Ammon's horn (tissue), 1 donor: ENCODE measurements at regions not wholly inside any gene's neighbourhood (a gene's known extent, or its start where the extent isn't known, plus 50 kb on each side); places are given as distances from the start of the nearest gene placed in this dataset.

Experiments used
- DNase-seq: peaks from one replicate; pipeline ENCODE4 v3.0.0-alpha.2; 2016; ENCODE audit warnings: low spot score

DNA sequence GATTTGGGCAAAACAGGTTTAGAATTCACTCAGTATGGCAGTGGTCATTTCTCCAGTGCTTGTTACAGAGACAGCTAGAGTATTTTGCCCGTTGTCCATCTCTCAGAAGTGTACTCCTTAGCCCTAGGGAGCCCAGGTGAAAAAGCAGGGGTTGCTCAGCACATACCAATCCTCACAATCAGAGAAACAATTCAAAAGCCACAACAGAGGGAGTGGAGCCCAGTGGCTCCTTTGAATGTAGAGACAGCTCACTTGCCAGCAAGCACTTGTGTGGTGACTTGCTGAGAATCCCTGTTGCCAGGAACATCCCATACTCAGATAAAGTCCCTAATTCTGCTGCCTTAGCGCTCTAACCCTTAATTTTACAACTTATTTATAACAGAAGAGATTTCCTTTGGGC is 1488.3 kb downstream of the RPA4 start:
- DNase-seq: no peak

GRCh38 chrX:98379134-98379533 is 1495.4 kb downstream of the RPA4 start:
- DNase-seq: no peak

GRCh38 chrX:98380106-98380505 is 1496.4 kb downstream of the RPA4 start:
- no peak for DNase-seq

DNA sequence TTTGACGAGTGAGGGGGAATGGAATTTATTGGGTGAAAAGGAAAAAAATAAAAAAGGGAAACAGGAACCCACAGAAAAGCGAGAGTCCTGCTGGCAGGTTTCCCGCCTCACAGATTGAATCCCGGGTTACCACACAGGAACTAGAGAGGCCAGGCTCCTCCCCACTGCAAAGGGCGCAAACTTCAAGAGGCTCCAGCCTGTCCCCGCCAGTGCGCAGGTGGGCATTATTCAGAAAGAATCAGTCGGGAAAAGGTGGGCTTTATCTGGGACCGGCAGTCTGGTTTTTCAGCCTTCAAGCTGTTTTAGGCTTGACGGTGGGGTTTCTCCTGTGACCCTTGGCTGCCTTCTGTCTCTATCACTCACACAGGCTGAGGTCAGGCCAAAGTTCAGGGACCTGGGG is 1496.8 kb downstream of the RPA4 start:
- no peak for DNase-seq

GRCh38 chrX:98398542-98398941 is 1514.8 kb downstream of the RPA4 start:
- DNase-seq: no peak

DNA sequence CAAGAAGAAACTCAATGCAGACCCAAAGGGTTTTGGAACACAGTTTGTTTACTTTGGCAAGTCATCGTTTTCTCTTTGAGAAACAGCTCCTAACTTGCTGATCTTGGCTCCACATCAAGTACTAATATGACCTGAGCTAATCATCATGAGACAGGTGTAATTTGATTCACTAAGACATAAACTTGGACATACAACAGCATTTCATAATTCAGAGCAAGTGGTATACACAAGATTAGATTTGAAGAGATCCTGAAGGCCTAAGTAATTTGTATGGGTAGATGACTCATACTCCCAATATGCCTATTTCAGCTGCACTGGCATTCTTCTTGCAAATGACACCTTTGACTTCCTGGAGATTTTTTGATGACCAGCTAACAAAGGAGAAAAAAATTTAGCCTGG is 1521.7 kb downstream of the RPA4 start:
- DNase-seq: no peak

- DNase-seq: no peak
Observed at GRCh38 chrX:98407584-98407983, 1523.9 kb downstream of the RPA4 start.

DNA sequence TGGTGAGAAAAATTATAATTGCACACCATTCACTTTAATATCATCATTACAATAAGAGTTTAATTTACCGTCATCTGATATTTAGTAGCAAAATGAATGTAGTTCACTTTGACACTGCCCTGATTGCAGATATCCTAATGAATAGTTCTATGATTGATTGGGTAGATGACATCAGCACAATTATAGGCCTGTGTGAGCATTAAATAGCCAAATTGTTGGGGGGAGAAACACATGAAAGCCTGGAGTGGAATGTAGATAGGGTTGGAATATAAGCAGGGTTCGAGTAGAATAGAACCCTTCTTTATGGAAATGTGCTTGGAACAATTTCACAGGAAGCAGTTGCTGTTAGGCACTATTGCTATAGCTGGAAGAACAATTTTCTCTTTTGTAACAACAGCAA is 1526.2 kb downstream of the RPA4 start:
- DNase-seq: no peak

DNA sequence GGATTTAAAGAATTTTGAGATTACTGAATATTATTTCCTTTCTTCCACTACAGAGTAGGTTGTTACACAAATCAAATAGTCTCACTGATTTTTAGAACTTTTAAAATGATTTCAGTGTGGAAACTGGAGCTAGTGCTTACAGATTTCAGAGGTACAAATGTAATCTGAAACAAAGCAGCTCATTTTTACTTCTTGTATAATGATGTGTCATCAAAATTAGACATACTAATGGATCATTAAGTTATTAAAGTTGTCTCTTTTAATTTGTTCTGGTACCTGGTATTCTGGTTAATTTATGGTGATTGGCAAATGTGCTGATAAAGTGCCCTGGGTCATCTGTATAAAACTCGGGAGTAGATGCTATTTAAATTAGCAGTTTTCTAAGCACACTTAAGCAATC is 1528.3 kb downstream of the RPA4 start:
- DNase-seq: no peak

DNA sequence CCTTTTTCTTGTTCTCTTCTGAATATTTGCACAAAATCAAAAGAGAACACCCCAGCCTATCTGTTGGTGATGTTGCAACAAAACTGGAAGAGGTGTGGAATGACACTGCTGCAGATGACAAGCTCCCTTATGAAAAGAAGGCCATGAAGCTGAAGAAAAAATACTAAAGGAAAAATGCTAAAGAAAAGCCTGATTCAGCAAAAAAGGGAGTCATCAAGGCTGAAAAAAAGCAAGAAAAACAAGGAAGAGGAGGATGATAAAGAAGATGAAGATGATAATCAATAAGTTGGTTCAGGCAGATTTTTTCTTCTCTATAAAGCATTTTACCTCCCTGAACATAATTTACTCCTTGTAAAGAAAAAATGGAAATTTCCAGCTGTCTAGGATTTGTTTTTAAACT is 1538.8 kb downstream of the RPA4 start:
- DNase-seq: no peak

- no peak for DNase-seq
Observed at GRCh38 chrX:98432413-98432812, 1548.7 kb downstream of the RPA4 start.

- DNase-seq: no peak
Observed at GRCh38 chrX:98448524-98448923, 1564.8 kb downstream of the RPA4 start.

GRCh38 chrX:98452456-98452855 is 1568.7 kb downstream of the RPA4 start:
- no peak for DNase-seq

DNA sequence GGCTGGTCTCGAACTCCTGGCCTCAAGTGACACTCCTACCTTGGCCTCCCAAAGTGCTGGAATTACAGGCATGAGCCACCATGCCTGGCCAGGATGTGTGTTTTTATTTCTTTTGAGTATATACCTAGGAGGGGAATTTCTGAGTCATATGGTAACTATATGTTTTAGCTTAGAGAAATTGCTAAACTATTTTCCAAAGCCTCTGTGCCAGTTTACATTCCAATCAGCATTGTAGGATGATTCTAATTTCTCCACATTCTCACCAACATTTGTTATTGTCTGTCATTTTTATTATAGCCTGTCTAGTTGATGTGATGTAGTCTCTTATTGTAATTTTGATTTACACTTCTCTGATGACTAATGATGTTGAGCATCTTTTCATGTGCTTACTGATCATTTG is 1576.0 kb downstream of the RPA4 start:
- DNase-seq: no peak

DNA sequence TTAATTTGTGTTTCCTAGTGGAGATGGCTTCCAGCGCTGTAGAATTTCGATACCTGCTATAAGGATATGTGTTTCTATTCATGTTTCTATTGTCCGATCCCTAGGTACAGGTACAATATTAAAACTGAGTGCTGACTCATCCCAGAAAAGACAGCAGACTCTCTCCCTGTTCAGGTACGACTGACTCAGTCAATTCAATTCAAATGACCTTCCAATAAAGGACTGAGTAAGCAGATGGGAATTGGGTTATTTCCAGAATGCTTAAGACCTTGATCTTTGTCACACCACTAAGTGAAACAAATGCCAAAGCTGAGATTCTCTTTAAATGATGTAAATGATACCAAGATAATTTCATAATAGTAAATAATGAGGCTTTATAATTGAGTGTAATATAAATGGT is 1596.9 kb downstream of the RPA4 start:
- DNase-seq: no peak

GRCh38 chrX:98481636-98482035 is 1597.9 kb downstream of the RPA4 start:
- no peak for DNase-seq

DNA sequence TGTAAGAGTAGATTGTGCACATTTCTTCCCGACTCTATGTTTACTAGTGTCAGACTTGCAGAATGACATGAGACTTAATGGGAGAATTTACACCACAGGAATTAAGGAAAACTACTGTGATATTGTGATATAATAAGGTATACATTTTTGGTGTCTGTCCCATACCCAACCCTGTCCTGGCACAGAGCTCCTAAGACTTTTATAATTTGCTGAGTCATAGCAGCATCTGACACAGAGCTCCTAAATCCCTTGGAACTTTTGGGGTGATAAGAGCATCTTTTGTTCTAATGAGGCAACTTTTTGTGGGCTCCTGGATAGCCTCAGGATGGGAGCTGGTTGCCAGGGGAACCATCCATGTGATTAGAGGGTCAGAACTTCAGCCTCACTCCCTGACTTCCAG is 1607.0 kb downstream of the RPA4 start:
- no peak for DNase-seq

GRCh38 chrX:98501426-98501825 is 1617.7 kb downstream of the RPA4 start:
- no peak for DNase-seq

- DNase-seq: no peak
Observed at GRCh38 chrX:98506907-98507306, 1623.2 kb downstream of the RPA4 start.

DNA sequence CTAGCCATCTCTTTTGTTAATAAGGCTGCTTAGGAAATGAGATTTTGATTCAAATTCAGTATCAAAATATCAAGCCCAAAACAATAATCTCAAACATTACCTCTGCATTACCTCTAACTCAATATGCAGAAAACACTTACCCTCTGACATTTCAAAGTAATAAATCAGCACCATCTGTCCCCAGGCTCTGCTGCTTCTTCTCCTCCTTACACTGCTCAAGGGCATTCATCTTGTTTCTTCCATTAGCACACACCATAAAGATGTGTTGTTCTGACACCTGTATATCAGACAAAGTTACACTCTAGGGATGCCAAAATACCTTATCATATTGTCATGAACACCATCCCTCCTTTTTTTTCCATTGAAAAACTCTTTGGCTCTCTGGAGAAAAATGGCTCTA is 1630.3 kb downstream of the RPA4 start:
- no peak for DNase-seq

DNA sequence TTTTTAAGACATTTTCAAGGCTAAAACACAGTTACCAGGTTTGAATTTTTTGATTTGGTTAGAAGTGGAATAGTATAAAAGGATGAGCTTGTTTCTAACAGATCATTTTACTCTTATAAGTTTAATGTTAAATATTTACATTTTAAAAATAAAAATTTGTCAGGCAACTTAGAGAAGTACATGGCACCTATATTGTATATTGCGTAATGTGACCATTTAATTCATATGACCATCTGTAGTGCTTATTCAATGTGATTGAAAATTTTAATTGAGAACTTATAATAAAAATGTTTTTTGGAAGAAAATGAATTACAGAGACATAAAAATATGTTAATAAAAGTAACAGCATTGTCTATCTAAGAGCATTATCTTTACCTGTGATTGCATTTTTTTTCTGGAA is 1632.4 kb downstream of the RPA4 start:
- DNase-seq: no peak

GRCh38 chrX:98523026-98523425 is 1639.3 kb downstream of the RPA4 start:
- DNase-seq: no peak

GRCh38 chrX:98523521-98523920 is 1639.8 kb downstream of the RPA4 start:
- DNase-seq: no peak

DNA sequence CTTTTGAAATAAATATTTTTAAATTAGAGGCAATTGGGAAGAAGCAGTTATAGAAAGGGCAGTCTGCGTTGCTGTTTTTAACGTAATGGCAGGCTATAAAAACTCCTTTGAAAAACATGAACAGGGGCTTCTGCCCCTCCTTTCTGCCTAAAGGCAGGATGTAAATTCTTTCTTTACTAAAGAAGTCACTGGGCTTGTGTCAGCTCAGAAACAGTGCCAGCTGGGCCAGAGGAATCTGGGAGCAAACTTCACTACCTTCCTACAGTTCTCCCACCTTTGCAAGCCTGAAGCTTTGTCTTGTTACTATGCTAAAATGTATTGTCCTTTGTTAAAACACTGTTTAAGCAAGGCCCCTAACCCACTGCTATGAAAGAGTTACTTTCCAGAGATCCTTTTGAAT is 1664.8 kb downstream of the RPA4 start:
- no peak for DNase-seq

GRCh38 chrX:98568795-98569194 is 1685.1 kb downstream of the RPA4 start:
- no peak for DNase-seq
